ENCODE measurements at regions not wholly inside any gene's neighbourhood (a gene's known extent, or its start where the extent isn't known, plus 50 kb on each side); places are given as distances from the start of the nearest gene placed in this dataset.

DNA sequence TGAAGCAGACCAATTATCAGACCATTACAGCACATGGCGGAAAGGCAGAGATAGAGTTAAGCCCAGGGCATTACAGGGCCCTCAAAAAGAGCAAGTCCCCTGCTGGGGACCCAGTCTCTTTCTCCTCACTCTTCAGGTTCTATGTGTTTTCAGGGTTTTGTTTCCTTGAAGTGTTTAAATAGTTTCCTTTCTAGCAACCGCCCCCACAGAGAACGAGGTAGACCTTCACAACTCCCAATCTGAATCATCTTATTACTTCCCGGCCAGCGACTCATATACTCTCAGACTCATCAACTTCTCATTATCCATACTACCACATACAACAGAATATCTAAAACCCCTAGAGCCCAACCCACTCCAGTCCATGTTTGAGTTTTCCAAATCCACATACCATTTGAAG lies 526.6 kb upstream of the ARID1B start:
- Mint-ChIP-seq H3K4me1 (ENCODE audit: low read depth) (no peaks in the 10 kb centered on the region), H3K27ac (ENCODE audit: unreplicated experiment) (no peak overlapping the region), H3K9me3 (ENCODE audit: low read depth) (peaks cover 4% of the 10 kb centered on the region), H3K36me3 (ENCODE audit: low read depth) (no peaks in the 10 kb centered on the region), H3K4me3 (ENCODE audit: unreplicated experiment) (no peak overlapping the region), H3K27me3 (ENCODE audit: low read depth) (peaks cover 2% of the 10 kb centered on the region)
- no peak for DNase-seq (ENCODE audit: low spot score)
- no peak for TF ChIP-seq CTCF (IDR thresholded peaks at IDR 0.05)

DNA sequence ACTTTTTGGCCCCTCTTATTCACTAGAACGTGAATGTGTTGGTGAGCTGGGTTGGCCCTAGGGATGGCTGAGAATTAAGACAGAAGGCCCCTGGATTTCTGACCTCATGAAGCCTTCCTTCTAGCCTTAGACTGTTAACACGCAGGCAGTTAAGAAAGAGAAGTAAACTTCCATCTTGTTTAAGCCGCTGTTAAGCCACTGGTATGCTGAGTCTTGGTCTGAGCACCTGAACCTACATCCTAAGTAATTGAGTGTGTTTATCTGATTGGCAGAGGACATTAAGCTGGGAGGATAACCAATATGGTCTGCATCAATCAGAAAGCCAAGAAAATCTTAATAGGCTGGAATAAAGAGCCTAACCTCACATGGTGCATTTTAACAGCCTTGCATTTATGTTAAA lies 535.0 kb upstream of the ARID1B start:
- DNase-seq (ENCODE audit: low spot score): no peak
- no peak overlapping the region for H3K4me3 Mint-ChIP-seq (ENCODE audit: unreplicated experiment)
- no peaks in the 10 kb centered on the region for H3K9me3 Mint-ChIP-seq (ENCODE audit: low read depth)
- H3K27ac Mint-ChIP-seq (ENCODE audit: unreplicated experiment): no peak overlapping the region
- H3K36me3 Mint-ChIP-seq (ENCODE audit: low read depth): no peaks in the 10 kb centered on the region
- TF ChIP-seq CTCF (IDR thresholded peaks at IDR 0.05): no peak
- H3K27me3 Mint-ChIP-seq (ENCODE audit: low read depth): no peaks in the 10 kb centered on the region
- H3K4me1 Mint-ChIP-seq (ENCODE audit: low read depth): no peaks in the 10 kb centered on the region

DNA sequence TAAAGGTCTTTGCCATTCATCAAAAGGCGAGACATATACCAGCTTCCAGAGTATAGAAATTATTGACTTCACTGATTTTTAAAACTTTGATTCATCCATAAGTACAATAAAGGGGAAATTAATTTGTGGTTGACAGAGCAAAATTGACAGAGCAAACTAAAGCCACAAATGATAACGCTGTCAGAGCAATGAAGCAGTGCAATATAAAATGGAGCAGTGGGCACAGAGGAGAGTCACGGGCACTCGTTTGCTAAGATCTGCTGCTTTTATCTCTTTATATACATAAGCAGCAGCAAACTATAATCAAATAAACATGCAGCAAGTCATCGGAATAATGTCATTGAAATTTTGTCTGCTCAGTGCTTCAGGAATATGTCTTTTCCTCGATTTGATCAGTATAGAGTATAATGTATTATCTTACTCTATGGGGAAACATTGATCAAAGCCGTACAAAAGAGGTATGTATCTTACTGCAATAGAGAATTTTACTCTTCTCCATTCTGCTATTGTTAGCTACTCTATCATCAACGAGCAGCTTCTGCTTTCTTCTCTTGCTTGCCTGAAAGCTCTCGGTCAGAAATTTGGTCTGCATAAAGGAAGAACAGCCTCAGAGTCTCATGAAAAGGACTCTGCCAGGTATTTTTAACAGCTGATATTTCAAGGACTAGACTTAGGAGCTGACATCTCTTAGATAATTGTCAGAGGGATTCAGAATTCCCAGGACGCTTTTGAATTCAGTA lies 546.0 kb upstream of the ARID1B start:
- Mint-ChIP-seq H3K27ac (ENCODE audit: unreplicated experiment) (no peak overlapping the region), H3K4me3 (ENCODE audit: unreplicated experiment) (no peak overlapping the region), H3K27me3 (ENCODE audit: low read depth) (peaks cover 4% of the 10 kb centered on the region), H3K4me1 (ENCODE audit: low read depth) (no peaks in the 10 kb centered on the region), H3K9me3 (ENCODE audit: low read depth) (peaks cover 6% of the 10 kb centered on the region), H3K36me3 (ENCODE audit: low read depth) (no peaks in the 10 kb centered on the region)
- no peak for TF ChIP-seq CTCF (IDR thresholded peaks at IDR 0.05)
- DNase-seq (ENCODE audit: low spot score): no peak

- Mint-ChIP-seq H3K27ac (ENCODE audit: unreplicated experiment) (no peak overlapping the region), H3K9me3 (ENCODE audit: low read depth) (peaks cover 3% of the 10 kb centered on the region), H3K36me3 (ENCODE audit: low read depth) (no peaks in the 10 kb centered on the region), H3K4me1 (ENCODE audit: low read depth) (peaks cover 4% of the 10 kb centered on the region), H3K4me3 (ENCODE audit: unreplicated experiment) (no peak overlapping the region), H3K27me3 (ENCODE audit: low read depth) (peaks cover 10% of the 10 kb centered on the region)
- no peak for DNase-seq (ENCODE audit: low spot score)
- TF ChIP-seq CTCF (IDR thresholded peaks at IDR 0.05): no peak
Measured at GRCh38 chr6:156219973-156220372, 557.2 kb upstream of the ARID1B start.

DNA sequence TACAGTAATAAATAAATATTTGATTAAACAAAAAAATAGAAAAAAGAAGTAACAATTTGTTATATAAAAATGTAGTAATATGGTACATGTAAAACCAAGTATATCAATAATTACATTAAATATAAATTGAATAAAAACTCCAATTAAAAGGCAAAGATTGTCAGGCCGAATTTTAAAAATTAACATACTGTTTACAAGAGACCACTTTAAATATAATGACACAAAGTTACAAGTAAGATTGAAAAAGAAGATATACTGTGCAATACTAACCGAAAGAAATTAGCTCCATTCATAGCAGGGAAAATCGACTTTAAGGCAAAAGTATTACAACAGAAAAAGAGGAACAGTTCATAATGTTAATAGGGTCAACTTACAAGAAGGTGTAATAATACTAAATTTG lies 571.5 kb upstream of the ARID1B start:
- no peak for TF ChIP-seq CTCF (IDR thresholded peaks at IDR 0.05)
- peaks cover 23% of the 10 kb centered on the region for H3K9me3 Mint-ChIP-seq (ENCODE audit: low read depth)
- H3K4me1 Mint-ChIP-seq (ENCODE audit: low read depth): no peaks in the 10 kb centered on the region
- no peak for DNase-seq (ENCODE audit: low spot score)
- no peak overlapping the region for H3K27ac Mint-ChIP-seq (ENCODE audit: unreplicated experiment)
- H3K4me3 Mint-ChIP-seq (ENCODE audit: unreplicated experiment): no peak overlapping the region
- no peaks in the 10 kb centered on the region for H3K36me3 Mint-ChIP-seq (ENCODE audit: low read depth)
- H3K27me3 Mint-ChIP-seq (ENCODE audit: low read depth): no peaks in the 10 kb centered on the region
